ENCODE measurements at regions not wholly inside any gene's neighbourhood (a gene's known extent, or its start where the extent isn't known, plus 50 kb on each side); places are given as distances from the start of the nearest gene placed in this dataset.
A peak's percentile ranks its signal among the peaks of the same experiment; 100 is the strongest.

- Histone ChIP-seq H3K4me1 (replicated peaks in 1 of 4; ENCODE audit: control insufficient read depth in 3 of 4, insufficient read depth in 4 of 4, low read length in 3 of 4) (no peaks in the 10 kb centered on the region), H4K91ac (replicated peaks; ENCODE audit: insufficient read length, low read length) (no peak overlapping the region), H3K27ac (ENCODE audit: low read depth, low read length) (no peak overlapping the region), H3K23me2 (ENCODE audit: low read depth, low read length) (no peaks in the 10 kb centered on the region), H3K14ac (ENCODE audit: insufficient read length) (no peak overlapping the region), H3K4me2 (ENCODE audit: insufficient read depth in 1 of 2, low read depth in 2 of 2, low read length in 2 of 2) (no peak overlapping the region), H2BK15ac (ENCODE audit: low read length) (no peak overlapping the region), H2BK20ac (ENCODE audit: low read length) (no peak overlapping the region), H3K9me3 (ENCODE audit: insufficient read depth in 2 of 2, low read depth in 1 of 2, low read length in 1 of 2) (no peaks in the 10 kb centered on the region), H3K27me3 (replicated peaks in 1 of 4; ENCODE audit: control insufficient read depth in 3 of 4, extremely low read depth in 1 of 4, insufficient read depth in 3 of 4, low read length in 3 of 4) (no peaks in the 10 kb centered on the region), H4K8ac (ENCODE audit: extremely low read depth, insufficient read depth, low read length) (no peak overlapping the region), H2BK5ac (ENCODE audit: low read depth, low read length) (no peak overlapping the region), H2AK5ac (ENCODE audit: low read depth, low read length) (no peak overlapping the region), H4K20me1 (replicated peaks in 1 of 2; ENCODE audit: control insufficient read depth in 1 of 2, insufficient read depth in 2 of 2, low read length in 2 of 2) (no peaks in the 10 kb centered on the region), H3K56ac (replicated peaks; ENCODE audit: insufficient read length, low read depth, low read length) (no peak overlapping the region), H2BK12ac (ENCODE audit: low read depth, low read length) (no peak overlapping the region), H3K4me3 (ENCODE audit: extremely low read depth in 1 of 4, insufficient read depth in 2 of 4, low read depth in 3 of 4, low read length in 4 of 4) (no peak overlapping the region), H3K79me2 (ENCODE audit: control insufficient read depth in 1 of 2, insufficient read depth in 2 of 2, low read length in 2 of 2) (no peaks in the 10 kb centered on the region), H3K79me1 (ENCODE audit: low read depth, low read length) (no peaks in the 10 kb centered on the region), H3K9ac (replicated peaks in 1 of 4; ENCODE audit: extremely low read depth in 1 of 4, low read depth in 3 of 4, low read length in 3 of 4) (no peak overlapping the region), H2BK120ac (replicated peaks; ENCODE audit: low read depth, low read length) (no peak overlapping the region), H4K5ac (ENCODE audit: insufficient read length, low read depth, low read length) (no peak overlapping the region), H3K23ac (ENCODE audit: insufficient read length) (no peak overlapping the region), H3K36me3 (ENCODE audit: control insufficient read depth in 2 of 4, insufficient read depth in 4 of 4, low read length in 3 of 4) (no peaks in the 10 kb centered on the region), H3K4ac (replicated peaks; ENCODE audit: insufficient read length, low read depth, low read length) (no peak overlapping the region), H3K18ac (ENCODE audit: extremely low read depth, low read length) (no peak overlapping the region), H2AFZ (ENCODE audit: low read length) (no peak overlapping the region)
- ChIA-PET CTCF (ENCODE audit: partially characterized antibody) (no interaction called here), POLR2A (ENCODE audit: partially characterized antibody) (no interaction called here)
- WGBS, 2 experiments (ENCODE audit: extremely low coverage in 1 of 2, insufficient coverage in 1 of 2, insufficient read length in 1 of 2, insufficient replicate concordance in 2 of 2, low coverage in 1 of 2, low lambda C conversion rate in 2 of 2, missing lambda C conversion rate in 1 of 2): 68% methylated on average over 5 of the region's 5 CpGs; no CpG with 5 or more reads in 1 of the 2 experiments
- DNase-seq (ENCODE audit: low read depth in 1 of 2, low spot score in 2 of 2) (peak in 1 of 2 experiments; percentile 30), FAIRE-seq (no peak)
- no peak for TF ChIP-seq ATF3 (IDR thresholded peaks at IDR 0.05; ENCODE audit: insufficient read depth, low read depth, low read length)
- TF ChIP-seq TAF7 (optimal IDR thresholded peaks at IDR 0.05; ENCODE audit: borderline replicate concordance, low read depth, low read length): no peak
- no peak for TF ChIP-seq CBX5 (IDR thresholded peaks at IDR 0.05; ENCODE audit: low read depth, low read length)
- TF ChIP-seq JUND (IDR thresholded peaks at IDR 0.05; ENCODE audit: low read length): no peak
- TF ChIP-seq RXRA (IDR thresholded peaks at IDR 0.05; ENCODE audit: insufficient read depth, low read depth, low read length): no peak
- TF ChIP-seq SIRT6 (IDR thresholded peaks at IDR 0.05; ENCODE audit: low read length): no peak
- no peak for TF ChIP-seq E2F6 (IDR thresholded peaks at IDR 0.05)
- TF ChIP-seq RBBP5 (IDR thresholded peaks at IDR 0.05; ENCODE audit: borderline replicate concordance, low read depth, low read length): no peak
- no peak for TF ChIP-seq BCL11A (IDR thresholded peaks at IDR 0.05; ENCODE audit: low read depth in 2 of 2, low read length in 2 of 2)
- TF ChIP-seq CHD1 (IDR thresholded peaks at IDR 0.05; ENCODE audit: low read depth, low read length): no peak
- TF ChIP-seq CBX8 (IDR thresholded peaks at IDR 0.05; ENCODE audit: borderline replicate concordance, low read depth, low read length): no peak
These were observed 222.9 kb upstream of the ZNF32 start for GRCh38 chr10:43871545-43871944.

All from H1 (cell line).